ENCODE measurements at regions not wholly inside any gene's neighbourhood (a gene's known extent, or its start where the extent isn't known, plus 50 kb on each side); places are given as distances from the start of the nearest gene placed in this dataset.

DNA sequence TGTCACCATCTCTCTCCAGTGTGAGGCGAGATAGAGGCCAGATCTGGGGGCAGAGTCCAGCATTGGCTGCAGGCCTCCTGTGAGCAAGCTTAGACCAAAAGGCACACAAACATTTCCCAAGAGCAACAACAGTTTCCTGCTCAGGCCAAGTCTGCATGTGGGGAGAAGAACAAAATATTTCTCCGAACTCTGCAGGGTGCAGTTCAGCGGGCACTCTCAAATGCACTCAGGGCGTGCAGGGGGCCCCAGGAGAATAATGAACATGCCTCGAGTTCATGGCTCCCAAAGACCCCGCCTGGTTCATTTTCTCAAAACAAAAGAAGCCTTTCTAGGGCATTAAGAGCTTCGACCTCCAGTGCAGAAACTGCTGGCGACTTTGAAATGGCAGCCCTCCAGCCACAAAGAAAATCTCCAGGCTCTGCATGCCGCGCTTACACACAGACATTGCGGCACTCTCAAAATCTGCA, 57.8 kb upstream of the HELT start (continued):
- TF ChIP-seq, protein P1, sequence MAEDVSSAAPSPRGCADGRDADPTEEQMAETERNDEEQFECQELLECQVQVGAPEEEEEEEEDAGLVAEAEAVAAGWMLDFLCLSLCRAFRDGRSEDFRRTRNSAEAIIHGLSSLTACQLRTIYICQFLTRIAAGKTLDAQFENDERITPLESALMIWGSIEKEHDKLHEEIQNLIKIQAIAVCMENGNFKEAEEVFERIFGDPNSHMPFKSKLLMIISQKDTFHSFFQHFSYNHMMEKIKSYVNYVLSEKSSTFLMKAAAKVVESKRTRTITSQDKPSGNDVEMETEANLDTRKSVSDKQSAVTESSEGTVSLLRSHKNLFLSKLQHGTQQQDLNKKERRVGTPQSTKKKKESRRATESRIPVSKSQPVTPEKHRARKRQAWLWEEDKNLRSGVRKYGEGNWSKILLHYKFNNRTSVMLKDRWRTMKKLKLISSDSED (CRISPR knock-in tag; IDR thresholded peaks at IDR 0.05), result no peak
- TF ChIP-seq ZNF33A (CRISPR knock-in tag; IDR thresholded peaks at IDR 0.05; ENCODE audit: borderline replicate concordance) (no peak), SNRNP70 (IDR thresholded peaks at IDR 0.05; ENCODE audit: low read depth, low read length) (no peak), ZNF564 (CRISPR knock-in tag; IDR thresholded peaks at IDR 0.05) (no peak), MED1 (CRISPR knock-in tag; IDR thresholded peaks at IDR 0.05) (0 out of 2 replicates have a peak, but pooled peaks have one; percentile 27), HNRNPLL (IDR thresholded peaks at IDR 0.05; ENCODE audit: low read depth, low read length, poor library complexity, severe bottlenecking) (no peak), ZSCAN22 (CRISPR knock-in tag; IDR thresholded peaks at IDR 0.05) (no peak), ZNF577 (CRISPR knock-in tag; IDR thresholded peaks at IDR 0.05; ENCODE audit: borderline replicate concordance, low read depth) (no peak), WIZ (CRISPR knock-in tag; IDR thresholded peaks at IDR 0.05) (no peak), ZNF570 (CRISPR knock-in tag; IDR thresholded peaks at IDR 0.05; ENCODE audit: borderline replicate concordance) (no peak), ZFP36 (IDR thresholded peaks at IDR 0.05; ENCODE audit: borderline replicate concordance, low read depth, low read length, partially characterized antibody) (no peak), KAT8 (CRISPR knock-in tag; IDR thresholded peaks at IDR 0.05) (no peak), ZSCAN9 (CRISPR knock-in tag; IDR thresholded peaks at IDR 0.05; ENCODE audit: borderline replicate concordance) (no peak), SAFB2 (CRISPR knock-in tag; IDR thresholded peaks at IDR 0.05; ENCODE audit: borderline replicate concordance, low read depth) (no peak), ZNF761 (CRISPR knock-in tag; conservative IDR thresholded peaks at IDR 0.05) (no peak), ZNF446 (CRISPR knock-in tag; IDR thresholded peaks at IDR 0.05) (no peak), ZSCAN29 (CRISPR knock-in tag; conservative IDR thresholded peaks at IDR 0.05) (no peak)
- TF ChIP-seq, protein P2, sequence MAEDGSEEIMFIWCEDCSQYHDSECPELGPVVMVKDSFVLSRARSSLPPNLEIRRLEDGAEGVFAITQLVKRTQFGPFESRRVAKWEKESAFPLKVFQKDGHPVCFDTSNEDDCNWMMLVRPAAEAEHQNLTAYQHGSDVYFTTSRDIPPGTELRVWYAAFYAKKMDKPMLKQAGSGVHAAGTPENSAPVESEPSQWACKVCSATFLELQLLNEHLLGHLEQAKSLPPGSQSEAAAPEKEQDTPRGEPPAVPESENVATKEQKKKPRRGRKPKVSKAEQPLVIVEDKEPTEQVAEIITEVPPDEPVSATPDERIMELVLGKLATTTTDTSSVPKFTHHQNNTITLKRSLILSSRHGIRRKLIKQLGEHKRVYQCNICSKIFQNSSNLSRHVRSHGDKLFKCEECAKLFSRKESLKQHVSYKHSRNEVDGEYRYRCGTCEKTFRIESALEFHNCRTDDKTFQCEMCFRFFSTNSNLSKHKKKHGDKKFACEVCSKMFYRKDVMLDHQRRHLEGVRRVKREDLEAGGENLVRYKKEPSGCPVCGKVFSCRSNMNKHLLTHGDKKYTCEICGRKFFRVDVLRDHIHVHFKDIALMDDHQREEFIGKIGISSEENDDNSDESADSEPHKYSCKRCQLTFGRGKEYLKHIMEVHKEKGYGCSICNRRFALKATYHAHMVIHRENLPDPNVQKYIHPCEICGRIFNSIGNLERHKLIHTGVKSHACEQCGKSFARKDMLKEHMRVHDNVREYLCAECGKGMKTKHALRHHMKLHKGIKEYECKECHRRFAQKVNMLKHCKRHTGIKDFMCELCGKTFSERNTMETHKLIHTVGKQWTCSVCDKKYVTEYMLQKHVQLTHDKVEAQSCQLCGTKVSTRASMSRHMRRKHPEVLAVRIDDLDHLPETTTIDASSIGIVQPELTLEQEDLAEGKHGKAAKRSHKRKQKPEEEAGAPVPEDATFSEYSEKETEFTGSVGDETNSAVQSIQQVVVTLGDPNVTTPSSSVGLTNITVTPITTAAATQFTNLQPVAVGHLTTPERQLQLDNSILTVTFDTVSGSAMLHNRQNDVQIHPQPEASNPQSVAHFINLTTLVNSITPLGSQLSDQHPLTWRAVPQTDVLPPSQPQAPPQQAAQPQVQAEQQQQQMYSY (CRISPR knock-in tag; IDR thresholded peaks at IDR 0.05), result no peak
- TF ChIP-seq, protein P3, sequence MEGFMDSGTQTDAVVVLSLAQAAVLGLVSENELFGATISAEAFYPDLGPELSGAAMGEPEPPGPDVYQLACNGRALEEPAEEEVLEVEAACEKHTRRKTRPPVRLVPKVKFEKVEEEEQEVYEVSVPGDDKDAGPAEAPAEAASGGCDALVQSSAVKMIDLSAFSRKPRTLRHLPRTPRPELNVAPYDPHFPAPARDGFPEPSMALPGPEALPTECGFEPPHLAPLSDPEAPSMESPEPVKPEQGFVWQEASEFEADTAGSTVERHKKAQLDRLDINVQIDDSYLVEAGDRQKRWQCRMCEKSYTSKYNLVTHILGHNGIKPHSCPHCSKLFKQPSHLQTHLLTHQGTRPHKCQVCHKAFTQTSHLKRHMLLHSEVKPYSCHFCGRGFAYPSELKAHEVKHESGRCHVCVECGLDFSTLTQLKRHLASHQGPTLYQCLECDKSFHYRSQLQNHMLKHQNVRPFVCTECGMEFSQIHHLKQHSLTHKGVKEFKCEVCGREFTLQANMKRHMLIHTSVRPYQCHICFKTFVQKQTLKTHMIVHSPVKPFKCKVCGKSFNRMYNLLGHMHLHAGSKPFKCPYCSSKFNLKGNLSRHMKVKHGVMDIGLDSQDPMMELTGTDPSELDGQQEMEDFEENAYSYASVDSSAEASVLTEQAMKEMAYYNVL (CRISPR knock-in tag; IDR thresholded peaks at IDR 0.05; ENCODE audit: borderline replicate concordance), result no peak
- TF ChIP-seq, protein P4, sequence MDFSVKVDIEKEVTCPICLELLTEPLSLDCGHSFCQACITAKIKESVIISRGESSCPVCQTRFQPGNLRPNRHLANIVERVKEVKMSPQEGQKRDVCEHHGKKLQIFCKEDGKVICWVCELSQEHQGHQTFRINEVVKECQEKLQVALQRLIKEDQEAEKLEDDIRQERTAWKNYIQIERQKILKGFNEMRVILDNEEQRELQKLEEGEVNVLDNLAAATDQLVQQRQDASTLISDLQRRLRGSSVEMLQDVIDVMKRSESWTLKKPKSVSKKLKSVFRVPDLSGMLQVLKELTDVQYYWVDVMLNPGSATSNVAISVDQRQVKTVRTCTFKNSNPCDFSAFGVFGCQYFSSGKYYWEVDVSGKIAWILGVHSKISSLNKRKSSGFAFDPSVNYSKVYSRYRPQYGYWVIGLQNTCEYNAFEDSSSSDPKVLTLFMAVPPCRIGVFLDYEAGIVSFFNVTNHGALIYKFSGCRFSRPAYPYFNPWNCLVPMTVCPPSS (IDR thresholded peaks at IDR 0.05), result no peak
- TF ChIP-seq, protein P5, sequence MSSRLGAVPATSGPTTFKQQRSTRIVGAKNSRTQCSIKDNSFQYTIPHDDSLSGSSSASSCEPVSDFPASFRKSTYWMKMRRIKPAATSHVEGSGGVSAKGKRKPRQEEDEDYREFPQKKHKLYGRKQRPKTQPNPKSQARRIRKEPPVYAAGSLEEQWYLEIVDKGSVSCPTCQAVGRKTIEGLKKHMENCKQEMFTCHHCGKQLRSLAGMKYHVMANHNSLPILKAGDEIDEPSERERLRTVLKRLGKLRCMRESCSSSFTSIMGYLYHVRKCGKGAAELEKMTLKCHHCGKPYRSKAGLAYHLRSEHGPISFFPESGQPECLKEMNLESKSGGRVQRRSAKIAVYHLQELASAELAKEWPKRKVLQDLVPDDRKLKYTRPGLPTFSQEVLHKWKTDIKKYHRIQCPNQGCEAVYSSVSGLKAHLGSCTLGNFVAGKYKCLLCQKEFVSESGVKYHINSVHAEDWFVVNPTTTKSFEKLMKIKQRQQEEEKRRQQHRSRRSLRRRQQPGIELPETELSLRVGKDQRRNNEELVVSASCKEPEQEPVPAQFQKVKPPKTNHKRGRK (CRISPR knock-in tag; IDR thresholded peaks at IDR 0.05), result no peak

Data from HepG2 (cell line).